HepG2 (cell line): ENCODE measurements at regions not wholly inside any gene's neighbourhood (a gene's known extent, or its start where the extent isn't known, plus 50 kb on each side); places are given as distances from the start of the nearest gene placed in this dataset.
"Not testable (repeated sequence)": the region's sequence is repeated elsewhere in the genome, so short reads cannot be mapped to it uniquely, and the experiment has no call there.

Experiments
- ATAC-seq: fragments of 200-7000 bp; cut with Tn5 transposase; 3 replicates; pipeline ENCODE4 v1.9.1; 2020; ENCODE audit warnings: mild to moderate bottlenecking, moderate library complexity
- BruUV-seq: library from RNA; stranded (reverse); fragments of 400-500 nt; replicated peaks from 2 replicates; lab custom pipeline; 2021; lab: Mats Ljungman, UMichigan
- CTCF ChIA-PET: fragments of 300-600 bp; formaldehyde crosslinking; extraction: SDS; loops from one replicate; lab custom pipeline; 2021; ENCODE audit warnings: low total read pairs, inconsistent platforms, low intra/inter-chr PET ratio; lab: Yijun Ruan, JAX
- POLR2A ChIA-PET: fragments of 350-600 bp; sonication (Branson Sonifier 250); formaldehyde crosslinking; loops from one replicate; lab custom pipeline; 2020; ENCODE audit warnings: antibody characterized with exemption, inconsistent platforms; lab: Yijun Ruan, JAX
- DNase-seq: peaks from one replicate; pipeline ENCODE4 v3.0.0-alpha.2; 2015; ENCODE audit warnings: low spot score
- FAIRE-seq: peaks from 3 replicates; lab custom pipeline; 2011; peaks lifted over from hg19 to GRCh38; lab: Jason Lieb, UNC
- H2AFZ ChIP-seq: one replicate; pipeline ENCODE4 v1.6.1; 2011; ENCODE audit warnings: low read length, inconsistent platforms
- H3K27ac ChIP-seq: fragments of 300-600 bp; 3 replicates; pipeline ENCODE4 v1.8.0; 2011; ENCODE audit warnings: mixed run types, mild to moderate bottlenecking, mixed read lengths, low read length, inconsistent platforms; ENCODE audit not compliant: insufficient read depth; ENCODE audit errors: extremely low read length
- H3K27me3 ChIP-seq, 2 experiments: fragments of 200-600 bp in 1 of 2; 2 replicates in 1 of 2; 3 replicates in 1 of 2; pipeline versions ENCODE4 v1.6.0 to v1.8.0; 2011; ENCODE audit warnings: low read length in 2 of 2, mild to moderate bottlenecking in 2 of 2, moderate library complexity in 2 of 2, inconsistent platforms in 1 of 2; ENCODE audit not compliant: insufficient read depth in 2 of 2, control insufficient read depth in 1 of 2
- H3K36me3 ChIP-seq, 2 experiments: fragments of 200-600 bp in 1 of 2; replicated peaks in 1 of 2; 2 replicates in 1 of 2; 3 replicates in 1 of 2; pipeline versions ENCODE4 v1.5.1 to v1.8.0; 2011; ENCODE audit warnings: low read length in 2 of 2, inconsistent platforms in 1 of 2; ENCODE audit not compliant: insufficient read depth in 2 of 2, control insufficient read depth in 1 of 2
- H3K4me1 ChIP-seq: 2 replicates; pipeline ENCODE4 v1.5.1; 2012; ENCODE audit warnings: low read length, inconsistent platforms; ENCODE audit not compliant: insufficient read depth
- H3K4me2 ChIP-seq: 2 replicates; pipeline ENCODE4 v1.6.0; 2011; ENCODE audit warnings: low read depth, low read length, inconsistent platforms
- H3K4me3 ChIP-seq, 3 experiments: fragments of 200-600 bp in 1 of 3; sonication (generic), shearing (Covaris generic) in 1 of 3; replicated peaks in 1 of 3; 2 replicates each; pipeline ENCODE4 v1.5.1; 2011 to 2016; ENCODE audit warnings: low read length in 3 of 3, inconsistent platforms in 2 of 3, low read depth in 2 of 3, mild to moderate bottlenecking in 2 of 3, control low read depth in 1 of 3, mixed read lengths in 1 of 3; ENCODE audit not compliant: insufficient read depth in 1 of 3
- H3K79me2 ChIP-seq: one replicate; pipeline ENCODE4 v1.6.1; 2011; ENCODE audit warnings: low read length, inconsistent platforms; ENCODE audit not compliant: insufficient read depth
- H3K9ac ChIP-seq: 2 replicates; pipeline ENCODE4 v1.6.0; 2011; ENCODE audit warnings: mild to moderate bottlenecking, low read depth, low read length, inconsistent platforms; ENCODE audit not compliant: insufficient read depth
- H3K9me3 ChIP-seq: 2 replicates; pipeline ENCODE4 v1.5.1; 2012; ENCODE audit warnings: mild to moderate bottlenecking, low read length
- H4K20me1 ChIP-seq: 2 replicates; pipeline ENCODE4 v1.6.0; 2011; ENCODE audit warnings: inconsistent platforms, mild to moderate bottlenecking, low read length, moderate library complexity; ENCODE audit not compliant: insufficient read depth
- POLR2G ChIP-seq: fragments of 200-400 bp; formaldehyde crosslinking; IDR thresholded peaks from 2 replicates; pipeline ENCODE4 v1.6.1; 2018; ENCODE audit warnings: mild to moderate bottlenecking, low read depth, low read length, moderate library complexity
- SATB2 ChIP-seq: sonication (generic); formaldehyde crosslinking; IDR thresholded peaks from 2 replicates; pipeline ENCODE4 v1.5.0; 2020; ENCODE audit warnings: missing genetic modification reagents
- SRF ChIP-seq: IDR thresholded peaks from 2 replicates; pipeline ENCODE4 v1.6.1; 2011; ENCODE audit warnings: mild to moderate bottlenecking, low read depth, low read length, moderate library complexity
- TP53 ChIP-seq: sonication (generic); formaldehyde crosslinking; conservative IDR thresholded peaks from 2 replicates; pipeline ENCODE4 v1.4.0; 2020; ENCODE audit warnings: missing genetic modification reagents
- WGBS: methylation state at CpG from one replicate; pipeline ENCODE4 v1.1.6; 2017; ENCODE audit warnings: low lambda C conversion rate; 5-methylcytosine and 5-hydroxymethylcytosine counted together
- in situ Hi-C: cut with HindIII; loops from 2 replicates; pipeline ENCODE4 v1.10.0; 2017; ENCODE audit warnings: low pct_unique_long_range_greater_than_20kb; ENCODE audit not compliant: extremely low pct_ligation_motif_present
- intact Hi-C: fragments of 100-400 bp; cut with micrococcal nuclease; formaldehyde crosslinking; loops from one replicate; pipeline ENCODE4 v1.10.0; 2022; ENCODE audit not compliant: unreplicated experiment

DNA sequence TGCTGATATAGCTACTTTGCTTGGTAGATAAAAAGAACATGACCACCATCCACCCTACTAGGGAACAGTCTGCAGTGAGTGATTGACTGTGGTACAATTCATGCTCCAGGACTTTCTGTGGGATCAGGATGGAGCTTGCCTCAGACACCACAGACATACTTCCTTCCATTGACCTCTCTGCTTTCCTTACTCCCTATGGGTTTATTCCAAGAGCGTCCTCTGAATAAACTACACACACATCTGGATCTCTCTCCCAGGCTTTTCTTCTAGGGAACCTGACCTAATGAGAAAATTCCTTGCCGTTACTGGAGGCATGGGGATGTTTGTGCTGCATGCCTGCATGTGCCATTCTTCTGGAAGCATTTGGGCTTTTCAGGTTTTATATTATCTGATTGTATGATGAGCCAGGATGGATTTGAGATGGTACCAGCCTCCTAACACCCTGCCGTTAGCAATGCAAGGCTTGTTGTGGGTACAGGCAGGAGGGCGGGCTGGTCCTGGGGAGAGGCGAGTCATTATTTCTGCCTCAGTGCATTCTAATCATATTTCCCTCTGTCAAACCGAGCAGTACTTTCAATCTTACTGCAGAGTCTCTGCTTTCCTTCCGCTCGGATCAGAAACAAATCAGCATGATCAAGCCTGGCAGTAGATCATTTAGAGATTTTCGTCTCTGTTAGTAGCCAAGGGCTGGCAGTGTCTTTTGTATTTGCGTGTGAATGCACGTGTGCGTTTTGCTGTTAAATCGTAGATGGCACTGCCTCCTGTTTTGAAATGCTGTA is 279.2 kb downstream of the PDCD6IP start:
- no peak overlapping the region for H3K9ac ChIP-seq
- no peak overlapping the region for H3K27ac ChIP-seq
- H4K20me1 ChIP-seq, result no peaks in the 10 kb centered on the region
- FAIRE-seq, result no peak
- no peak for TF ChIP-seq POLR2G
- no peak for TF ChIP-seq SRF
- TF ChIP-seq, all 625 proteins: peak for 0
- Histone ChIP-seq H3K4me3 (no peak overlapping the region), H3K4me2 (no peak overlapping the region), H3K4me1 (no peaks in the 10 kb centered on the region), H3K79me2 (no peaks in the 10 kb centered on the region), H3K27me3 (peaks cover 0 to 8% of the 10 kb centered on the region in 2 experiments; a peak in 1 of 5 replicates), H2AFZ (no peak overlapping the region), H3K36me3 (no peaks in the 10 kb centered on the region), H3K9me3 (no peaks in the 10 kb centered on the region)
- POLR2A ChIA-PET, result no interaction called here
- DNase-seq (no peak), ATAC-seq (no peak)
- intact Hi-C loops (no loop called here), in situ Hi-C loops (no loop called here)
- CTCF ChIA-PET, result no interaction called here
- WGBS, result 25% methylated on average over 13 of the region's 13 CpGs
- no TSS peak for BruUV-seq

- Histone ChIP-seq H3K27ac (no peak overlapping the region), H3K9me3 (no peaks in the 10 kb centered on the region), H3K79me2 (no peaks in the 10 kb centered on the region), H3K36me3 (no peaks in the 10 kb centered on the region), H3K4me2 (no peak overlapping the region), H2AFZ (no peak overlapping the region), H3K27me3 (peaks cover 0 to 8% of the 10 kb centered on the region in 2 experiments; a peak in 1 of 5 replicates), H3K9ac (no peak overlapping the region), H3K4me3 (no peak overlapping the region), H3K4me1 (no peaks in the 10 kb centered on the region), H4K20me1 (no peaks in the 10 kb centered on the region)
- intact Hi-C loops (no loop called here), in situ Hi-C loops (no loop called here)
- ChIA-PET CTCF (no interaction called here), POLR2A (no interaction called here)
- WGBS, result 0% methylated on average over 2 of the region's 2 CpGs
- no peak for TF ChIP-seq TP53 (CRISPR knock-in tag)
- no peak for TF ChIP-seq SATB2 (CRISPR knock-in tag)
- ATAC-seq (no peak), FAIRE-seq (no peak), DNase-seq (no peak)
- no TSS peak for BruUV-seq
Observed at GRCh38 chr3:34078418-34078817, 280.0 kb downstream of the PDCD6IP start.

DNA sequence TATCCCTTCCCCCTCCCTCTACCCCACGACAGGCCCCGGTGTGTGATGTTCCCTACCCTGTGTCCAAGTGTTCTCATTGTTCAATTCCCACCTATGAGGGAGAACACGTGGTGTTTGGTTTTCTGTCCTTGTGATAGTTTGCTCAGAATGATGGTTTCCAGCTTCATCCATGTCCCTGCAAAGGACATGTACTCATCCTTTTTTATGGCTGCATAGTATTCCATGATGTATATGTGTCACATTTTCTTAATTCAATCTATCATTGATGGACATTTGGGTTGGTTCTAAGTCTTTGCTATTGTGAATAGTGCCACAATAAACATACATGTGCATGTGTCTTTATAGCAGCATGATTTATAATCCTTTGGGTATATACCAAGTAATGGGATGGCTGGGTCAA is 281.4 kb downstream of the PDCD6IP start:
- BruUV-seq, H3K4me3 ChIP-seq, H3K27me3 ChIP-seq, H3K36me3 ChIP-seq, H4K20me1 ChIP-seq, H3K4me1 ChIP-seq, in situ Hi-C loops, H3K27ac ChIP-seq, H3K79me2 ChIP-seq, intact Hi-C loops, ATAC-seq, CTCF ChIA-PET, H2AFZ ChIP-seq, DNase-seq, POLR2A ChIA-PET, FAIRE-seq, H3K9ac ChIP-seq, H3K9me3 ChIP-seq, H3K4me2 ChIP-seq: not testable (repeated sequence)
- 53% methylated on average over 3 of the region's 3 CpGs for WGBS

- H3K9ac ChIP-seq, POLR2A ChIA-PET, in situ Hi-C loops, H3K9me3 ChIP-seq, H3K79me2 ChIP-seq, H3K27ac ChIP-seq, H3K27me3 ChIP-seq, H2AFZ ChIP-seq, H3K4me2 ChIP-seq, FAIRE-seq, H3K4me3 ChIP-seq, CTCF ChIA-PET, intact Hi-C loops, ATAC-seq, H4K20me1 ChIP-seq, H3K36me3 ChIP-seq, DNase-seq, H3K4me1 ChIP-seq, BruUV-seq: not testable (repeated sequence)
- 64% methylated on average over 7 of the region's 7 CpGs for WGBS
Observed at GRCh38 chr3:34090379-34090778, 291.9 kb downstream of the PDCD6IP start.
